GM23338 (cell line): ENCODE measurements at regions not wholly inside any gene's neighbourhood (a gene's known extent, or its start where the extent isn't known, plus 50 kb on each side); places are given as distances from the start of the nearest gene placed in this dataset.

Experiments used
- ATAC-seq: fragments of 200-7000 bp; cut with Tn5 transposase; 3 replicates; pipeline ENCODE4 v1.9.1; 2020
- DNase-seq: peaks from one replicate; pipeline ENCODE4 v3.0.0-alpha.2; 2015; ENCODE audit warnings: low spot score
- H2AFZ ChIP-seq: fragments of 200-600 bp; sonication (generic); 2 replicates; pipeline ENCODE4 v1.8.0; 2016; ENCODE audit warnings: antibody characterized with exemption, mild to moderate bottlenecking, moderate library complexity
- H3F3A ChIP-seq: fragments of 200-600 bp; sonication (generic); replicated peaks from 2 replicates; pipeline ENCODE4 v1.8.0; 2017; ENCODE audit warnings: antibody characterized with exemption, mixed run types, low read depth
- H3K27ac ChIP-seq: fragments of 200-600 bp; sonication (generic); 2 replicates; pipeline ENCODE4 v1.6.1; 2016; ENCODE audit warnings: low read depth
- H3K27me3 ChIP-seq: fragments of 200-600 bp; sonication (generic); 2 replicates; pipeline ENCODE4 v1.8.0; 2016; ENCODE audit warnings: mild to moderate bottlenecking, mixed run types, moderate library complexity; ENCODE audit not compliant: insufficient read depth
- H3K36me3 ChIP-seq: fragments of 200-600 bp; sonication (generic); 2 replicates; pipeline ENCODE4 v1.8.0; 2016; ENCODE audit warnings: mild to moderate bottlenecking; ENCODE audit not compliant: insufficient read depth
- H3K4me1 ChIP-seq: fragments of 200-600 bp; sonication (generic); 2 replicates; pipeline ENCODE4 v1.8.0; 2016; ENCODE audit warnings: mild to moderate bottlenecking, moderate library complexity; ENCODE audit not compliant: insufficient read depth
- H3K4me2 ChIP-seq: fragments of 200-600 bp; sonication (generic); 2 replicates; pipeline ENCODE4 v1.7.1; 2017; ENCODE audit warnings: mixed run types
- H3K4me3 ChIP-seq: fragments of 200-600 bp; sonication (generic); 2 replicates; pipeline ENCODE4 v1.6.1; 2016; ENCODE audit warnings: mixed run types
- H3K79me2 ChIP-seq: fragments of 200-600 bp; sonication (generic); replicated peaks from 2 replicates; pipeline ENCODE4 v1.8.0; 2017; ENCODE audit warnings: mild to moderate bottlenecking; ENCODE audit not compliant: insufficient read depth
- H3K9me2 ChIP-seq: fragments of 200-600 bp; sonication (generic); 2 replicates; pipeline ENCODE4 v1.8.0; 2017; ENCODE audit not compliant: insufficient read depth
- H4K20me1 ChIP-seq: fragments of 200-600 bp; sonication (generic); replicated peaks from 2 replicates; pipeline ENCODE4 v1.8.0; 2017; ENCODE audit warnings: mild to moderate bottlenecking; ENCODE audit not compliant: insufficient read depth
- H3K27ac Mint-ChIP-seq: 2 replicates; pipeline ENCODE4 v1.8.0; 2020; ENCODE audit warnings: inconsistent platforms, mild to moderate bottlenecking, moderate library complexity, mixed read lengths
- H3K27me3 Mint-ChIP-seq: 3 replicates; pipeline ENCODE4 v1.8.0; 2022; ENCODE audit warnings: low read depth, mild to moderate bottlenecking, moderate library complexity, mixed read lengths, inconsistent platforms; ENCODE audit not compliant: insufficient read depth, poor library complexity
- H3K36me3 Mint-ChIP-seq: 3 replicates; pipeline ENCODE4 v1.8.0; 2021; ENCODE audit warnings: low read depth, mild to moderate bottlenecking, inconsistent platforms, moderate library complexity, mixed read lengths
- H3K4me1 Mint-ChIP-seq: 3 replicates; pipeline ENCODE4 v1.8.0; 2020; ENCODE audit warnings: mild to moderate bottlenecking, inconsistent platforms, mixed read lengths
- H3K4me3 Mint-ChIP-seq: 3 replicates; pipeline ENCODE4 v1.8.0; 2021; ENCODE audit warnings: moderate library complexity, mild to moderate bottlenecking, inconsistent platforms, mixed read lengths
- H3K9me3 Mint-ChIP-seq: 3 replicates; pipeline ENCODE4 v1.8.0; 2020; ENCODE audit warnings: moderate library complexity, mild to moderate bottlenecking, inconsistent platforms, mixed read lengths
- CREB1 ChIP-seq: fragments of 250-450 bp; sonication (Bioruptor Pico); IDR thresholded peaks from 2 replicates; pipeline ENCODE4 v1.5.0; 2020; ENCODE audit warnings: low read depth, mild to moderate bottlenecking, moderate library complexity
- CTCF ChIP-seq, 2 experiments: fragments of 200-600 bp in 1 of 2; sonication (generic) in 1 of 2; conservative IDR thresholded peaks; 2 replicates each; pipeline versions ENCODE4 v1.5.1 to v1.6.1; 2016 to 2017; ENCODE audit warnings: antibody characterized with exemption in 2 of 2, low read depth in 2 of 2, mild to moderate bottlenecking in 2 of 2, moderate library complexity in 1 of 2
- EZH2 ChIP-seq: fragments of 200-600 bp; sonication (generic); IDR thresholded peaks from one replicate; pipeline ENCODE4 v1.8.0; 2017; ENCODE audit warnings: antibody characterized with exemption, mild to moderate bottlenecking, low read depth; ENCODE audit not compliant: unreplicated experiment
- EZH2phosphoT487 ChIP-seq: fragments of 200-600 bp; sonication (generic); IDR thresholded peaks from one replicate; pipeline ENCODE4 v1.8.1; 2018; ENCODE audit warnings: antibody characterized with exemption; ENCODE audit not compliant: unreplicated experiment
- JUNB ChIP-seq: IDR thresholded peaks from one replicate; pipeline ENCODE4 v1.6.1; 2016; ENCODE audit warnings: antibody characterized with exemption; ENCODE audit not compliant: unreplicated experiment
- NANOG ChIP-seq: IDR thresholded peaks from 2 replicates; pipeline ENCODE4 v1.6.1; 2016; ENCODE audit warnings: antibody characterized with exemption, borderline replicate concordance
- POLR2AphosphoS5 ChIP-seq: IDR thresholded peaks from 2 replicates; pipeline ENCODE4 v1.6.1; 2016; ENCODE audit warnings: antibody characterized with exemption, low read depth
- ZNF114 ChIP-seq: fragments of 250-450 bp; sonication (Bioruptor Pico); IDR thresholded peaks from 2 replicates; pipeline ENCODE4 v1.5.0; 2020; ENCODE audit warnings: mild to moderate bottlenecking, moderate library complexity
- ZNF331 ChIP-seq: fragments of 250-450 bp; sonication (Bioruptor Pico); IDR thresholded peaks from 2 replicates; pipeline ENCODE4 v1.5.0; 2020; ENCODE audit warnings: low read depth, mild to moderate bottlenecking, moderate library complexity
- ZNF462 ChIP-seq: fragments of 250-450 bp; sonication (Bioruptor Pico); IDR thresholded peaks from 2 replicates; pipeline ENCODE4 v1.5.0; 2020; ENCODE audit warnings: mild to moderate bottlenecking, moderate library complexity

- TF ChIP-seq ZNF462 (CRISPR knock-in tag) (no peak), ZNF331 (CRISPR knock-in tag) (no peak), ZNF114 (CRISPR knock-in tag) (no peak), CREB1 (CRISPR knock-in tag) (no peak), JUNB (no peak), CTCF (conservative IDR thresholded peaks at IDR 0.05; ENCODE audit: low read depth in 2 of 2) (no peak), EZH2phosphoT487 (no peak), POLR2AphosphoS5 (no peak), EZH2 (no peak)
These were observed 1030.7 kb downstream of the GLUD2 start (continued) for GRCh38 chrX:122078079-122078478.

- H3K4me1 Mint-ChIP-seq, result no peaks in the 10 kb centered on the region
- no peaks in the 10 kb centered on the region for H3K9me2 ChIP-seq
- no peak overlapping the region for H3K27ac ChIP-seq
- H3K27me3 ChIP-seq, result no peaks in the 10 kb centered on the region
- H2AFZ ChIP-seq, result no peak overlapping the region
- no peaks in the 10 kb centered on the region for H3K9me3 Mint-ChIP-seq
- no peak overlapping the region for H3K4me3 Mint-ChIP-seq
- no peaks in the 10 kb centered on the region for H3K36me3 ChIP-seq
- no peak overlapping the region for H3K4me3 ChIP-seq
- ATAC-seq (no peak), DNase-seq (no peak)
- no peaks in the 10 kb centered on the region for H4K20me1 ChIP-seq
- no peak overlapping the region for H3K4me2 ChIP-seq
- H3K4me1 ChIP-seq, result no peaks in the 10 kb centered on the region
- H3K27me3 Mint-ChIP-seq, result no peaks in the 10 kb centered on the region
- no peaks in the 10 kb centered on the region for H3K79me2 ChIP-seq
- H3K27ac Mint-ChIP-seq, result no peak overlapping the region
- H3K36me3 Mint-ChIP-seq, result no peaks in the 10 kb centered on the region
- no peaks in the 10 kb centered on the region for H3F3A ChIP-seq
- TF ChIP-seq ZNF114 (CRISPR knock-in tag) (no peak), ZNF462 (CRISPR knock-in tag) (no peak), NANOG (no peak)
These were observed 1039.9 kb downstream of the GLUD2 start for GRCh38 chrX:122087341-122087740.
